HG03064 (cell line): ENCODE measurements at regions not wholly inside any gene's neighbourhood (a gene's known extent, or its start where the extent isn't known, plus 50 kb on each side); places are given as distances from the start of the nearest gene placed in this dataset.
"Not testable (repeated sequence)": the region's sequence is repeated elsewhere in the genome, so short reads cannot be mapped to it uniquely, and the experiment has no call there.

Source experiments
- ATAC-seq: cut with Tn5 transposase; IDR thresholded peaks from one replicate; pipeline ENCODE4 v1.9.1; 2021; ENCODE audit warnings: low read depth; ENCODE audit not compliant: unreplicated experiment

DNA sequence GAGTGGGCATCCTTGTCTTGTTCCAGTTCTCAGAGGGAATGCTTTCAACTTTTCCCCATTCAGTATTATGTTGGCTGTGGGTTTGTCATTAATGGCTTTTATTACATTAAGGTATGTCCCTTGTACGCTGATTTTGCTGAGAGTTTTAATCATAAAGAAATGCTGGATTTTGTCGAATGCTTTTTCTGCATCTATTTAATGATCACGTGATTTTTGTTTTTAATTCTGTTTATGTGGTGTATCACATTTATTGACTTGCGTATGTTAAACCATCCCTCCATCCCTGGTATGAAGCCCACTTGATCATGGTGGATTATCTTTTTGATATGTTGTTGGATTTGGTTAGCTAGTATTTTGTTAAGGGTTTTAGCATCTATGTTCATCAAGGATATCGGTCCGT, 266.9 kb upstream of the DIPK2B start:
- not testable (repeated sequence) for ATAC-seq

DNA sequence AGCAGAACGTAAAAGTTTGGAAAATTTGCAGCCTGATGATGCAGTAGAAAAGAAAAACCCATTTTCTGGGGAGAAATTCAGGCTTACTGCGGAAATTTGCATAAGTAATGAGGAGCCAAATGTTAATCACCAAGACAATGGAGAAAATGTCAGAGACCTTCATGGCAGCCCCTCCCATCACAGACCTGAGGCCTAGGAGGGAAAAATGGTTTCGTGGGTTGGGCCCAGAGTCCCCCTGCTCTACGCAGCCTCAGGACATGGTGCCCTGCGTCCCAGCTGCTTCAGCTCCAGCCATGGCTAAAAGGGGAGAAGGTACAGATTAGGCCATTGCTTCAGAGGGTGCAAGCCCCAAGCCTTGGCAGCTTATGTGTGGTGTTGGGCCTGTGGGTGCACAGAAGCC, 255.1 kb upstream of the DIPK2B start:
- ATAC-seq, result not testable (repeated sequence)

DNA sequence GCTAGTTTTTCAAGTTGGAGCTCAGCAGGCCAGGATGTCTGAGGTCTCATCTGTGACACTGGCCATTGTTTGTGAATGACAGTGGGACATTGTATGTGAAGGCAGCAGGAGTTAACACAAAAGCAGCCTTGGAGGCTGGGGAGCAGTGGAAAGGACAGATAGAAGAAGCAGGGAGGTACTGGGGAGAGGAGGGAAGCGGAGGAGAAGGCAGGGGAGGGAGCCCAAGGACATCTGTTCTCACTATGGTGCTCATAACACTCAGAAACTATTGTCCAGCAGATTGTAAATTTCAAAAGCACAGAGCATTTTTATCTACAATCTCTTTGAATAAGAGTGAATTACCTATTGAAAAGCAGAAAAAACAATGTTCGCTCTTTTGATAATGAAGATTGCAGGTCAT, 253.6 kb upstream of the DIPK2B start:
- ATAC-seq, result no peak

DNA sequence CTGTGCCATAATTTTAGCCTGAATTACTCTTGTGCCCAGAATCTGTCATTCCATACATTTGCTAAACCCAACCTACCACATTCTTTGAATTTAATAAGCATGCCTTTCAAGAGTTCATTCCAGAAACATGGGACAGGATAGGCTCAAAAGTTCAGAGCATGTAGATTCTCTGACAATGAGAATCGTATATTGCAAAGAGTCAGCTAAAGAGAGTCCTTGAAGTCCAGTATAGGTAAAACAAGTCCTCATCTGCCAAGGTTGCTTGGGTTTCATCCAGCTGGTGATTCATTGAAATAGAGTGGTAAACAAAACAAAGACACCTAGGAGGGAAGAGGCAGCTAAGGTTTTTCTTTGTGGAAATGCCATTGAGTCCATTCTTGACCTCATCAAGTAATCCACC, 249.3 kb upstream of the DIPK2B start:
- ATAC-seq, result no peak

DNA sequence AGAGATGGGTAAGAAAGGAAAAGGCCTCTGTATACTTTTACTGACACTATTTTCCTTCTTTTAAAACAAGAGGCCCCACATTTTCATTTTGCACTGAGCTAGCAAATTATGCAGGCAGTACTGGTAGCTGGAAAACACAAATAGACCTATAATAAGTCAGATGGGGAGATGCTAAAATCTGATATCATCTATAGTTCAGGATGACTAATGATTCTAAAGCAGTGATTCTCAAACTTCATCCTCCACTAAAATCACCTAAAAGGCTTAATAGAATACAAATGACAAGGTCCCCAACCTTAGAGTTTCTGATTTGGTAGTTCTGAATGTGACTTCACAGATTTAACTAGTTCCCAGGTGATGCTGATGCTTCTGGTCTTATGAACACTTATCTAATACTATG, 247.3 kb upstream of the DIPK2B start:
- ATAC-seq, result no peak

DNA sequence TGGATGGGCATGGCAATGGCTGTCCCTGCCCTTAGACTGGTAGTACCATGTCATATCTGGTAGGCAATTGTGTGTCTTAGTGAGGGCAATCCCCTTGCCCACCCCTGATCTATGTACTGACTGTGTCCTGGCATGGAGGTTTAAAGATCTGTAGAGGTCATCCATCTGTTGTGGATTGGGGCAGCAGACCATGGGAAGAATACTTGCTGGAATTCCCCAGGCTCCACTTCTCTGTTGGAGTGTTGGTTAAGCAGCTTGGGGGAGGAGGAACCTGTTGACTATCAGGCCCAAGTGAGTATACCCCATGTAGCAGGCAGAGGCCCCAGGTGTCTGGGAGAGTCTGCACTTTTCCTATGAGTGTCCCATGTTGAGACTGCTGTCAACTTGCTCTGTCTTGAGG, 246.7 kb upstream of the DIPK2B start:
- ATAC-seq, result no peak

DNA sequence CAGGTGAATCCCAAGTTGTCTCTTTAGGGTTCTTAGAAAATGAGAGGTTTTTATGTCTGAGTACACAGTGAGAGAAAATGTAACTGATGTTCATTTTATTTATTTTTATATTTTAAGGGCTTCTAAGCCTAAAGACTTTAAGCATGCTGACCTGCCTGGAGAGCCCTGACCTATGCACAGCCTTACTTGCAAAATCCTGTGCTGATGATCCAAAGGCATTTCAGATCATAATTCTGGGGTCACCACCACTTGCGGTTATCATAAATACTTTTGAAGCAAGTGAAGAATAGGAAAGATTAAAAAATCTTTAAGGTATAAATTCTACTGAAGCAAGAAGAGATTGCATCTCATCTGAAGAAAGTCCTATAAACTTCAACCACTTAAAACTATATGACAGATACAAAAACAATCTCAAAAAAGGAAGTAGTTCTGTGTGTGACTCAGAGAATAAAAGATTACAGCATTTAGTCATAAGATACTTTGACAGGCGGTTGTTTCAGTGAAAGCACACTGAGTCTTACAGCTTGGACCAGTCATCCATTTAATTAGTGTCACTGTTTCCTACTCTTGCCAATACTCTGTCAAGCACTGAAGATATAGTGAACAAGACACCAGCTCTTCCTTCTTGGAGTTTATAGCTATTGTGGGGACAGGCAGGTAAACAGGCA, 245.2 kb upstream of the DIPK2B start:
- no peak for ATAC-seq

DNA sequence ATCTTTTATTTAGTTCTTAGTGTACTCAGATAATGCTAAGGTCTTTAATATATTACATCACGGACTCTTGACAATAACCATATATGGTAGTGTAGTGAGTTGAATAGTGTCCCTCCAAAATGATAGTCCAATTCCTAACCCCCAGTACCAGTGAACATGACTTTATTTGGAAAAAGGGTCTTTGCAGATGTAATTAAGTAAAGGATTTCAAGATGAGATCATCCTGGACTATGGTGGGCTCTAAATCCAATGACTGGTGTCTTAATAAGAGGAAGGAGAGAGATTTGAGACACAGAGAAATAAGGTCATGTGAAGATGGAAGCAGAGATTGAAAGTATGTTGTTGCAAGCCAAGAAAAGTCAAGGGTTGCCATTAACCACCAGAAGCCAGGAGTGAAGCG, 236.5 kb upstream of the DIPK2B start:
- ATAC-seq, result no peak

DNA sequence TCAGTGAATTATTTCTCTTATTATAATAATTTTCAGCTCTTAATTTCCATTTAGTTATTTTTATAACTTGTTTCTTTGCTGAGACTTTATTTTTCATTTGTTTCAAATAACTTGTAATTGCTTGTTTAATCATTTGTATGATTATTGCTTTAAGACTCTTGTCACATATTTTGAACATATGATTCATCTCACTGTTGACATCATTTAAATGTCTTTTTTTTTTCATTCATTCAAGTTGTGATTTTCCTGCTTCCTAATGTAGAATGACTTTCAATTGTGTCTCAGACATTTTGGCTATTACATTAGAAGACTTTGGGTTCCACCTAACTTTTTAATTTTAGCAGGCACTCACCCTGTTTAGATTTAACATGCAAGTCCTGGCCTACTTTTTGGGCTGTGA, 234.8 kb upstream of the DIPK2B start:
- no peak for ATAC-seq

DNA sequence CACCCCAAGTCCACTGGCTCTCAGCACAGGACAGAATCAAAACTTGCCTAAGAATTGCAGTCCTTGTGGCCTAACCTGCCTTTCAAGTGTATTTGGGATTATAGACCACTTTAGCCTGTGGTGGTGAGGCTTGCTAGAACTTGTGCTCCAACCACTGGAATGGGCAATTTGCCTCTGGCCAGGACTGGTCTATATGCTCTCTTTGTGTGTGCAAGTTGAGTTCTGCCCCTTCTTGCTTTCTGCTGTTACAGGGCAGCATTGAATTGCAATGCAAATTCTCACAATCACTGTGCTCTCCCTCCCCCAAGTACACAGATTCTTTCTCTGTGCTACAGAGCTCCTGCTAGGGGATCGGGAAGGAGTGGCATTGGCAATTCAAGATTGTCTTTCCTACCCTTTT, 233.6 kb upstream of the DIPK2B start:
- no peak for ATAC-seq

DNA sequence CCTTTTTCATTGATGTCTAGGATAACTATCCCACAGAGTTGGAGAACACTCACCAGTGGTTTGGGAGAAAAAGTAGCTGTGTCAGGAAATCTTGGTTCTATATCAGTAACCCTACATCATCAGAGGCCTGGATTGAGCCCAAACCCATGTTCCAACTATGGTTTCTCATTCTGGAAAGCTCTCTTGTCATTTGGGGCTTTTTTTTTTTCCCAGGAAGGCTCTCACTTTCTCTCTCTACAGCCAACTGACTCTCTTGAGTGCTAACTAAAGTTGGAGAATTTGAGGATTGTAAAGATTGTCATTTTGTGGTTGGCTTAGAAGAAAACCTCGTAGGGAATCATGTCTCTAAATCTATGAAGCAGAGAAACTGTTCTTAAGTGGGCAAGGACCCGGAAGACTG, 228.2 kb upstream of the DIPK2B start:
- no peak for ATAC-seq

DNA sequence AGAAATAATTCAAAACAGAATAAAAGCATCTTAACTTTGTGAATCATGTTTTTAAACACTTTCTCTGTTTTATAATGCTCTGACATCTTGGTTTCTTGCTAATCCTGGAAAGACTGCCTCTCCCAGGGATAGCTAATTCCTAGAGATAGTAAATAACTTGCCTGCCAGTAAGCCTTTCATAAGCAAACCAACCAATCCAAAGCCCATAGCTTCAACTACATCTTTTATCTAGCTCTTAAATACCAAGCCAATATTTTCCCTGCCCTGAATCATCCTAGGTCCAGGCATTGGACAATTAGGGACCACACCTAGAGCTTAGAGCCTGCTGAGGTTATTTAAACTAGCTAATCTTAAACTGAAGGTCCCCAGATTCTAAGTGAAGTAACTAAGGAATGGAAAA, 223.7 kb upstream of the DIPK2B start:
- ATAC-seq, result no peak

DNA sequence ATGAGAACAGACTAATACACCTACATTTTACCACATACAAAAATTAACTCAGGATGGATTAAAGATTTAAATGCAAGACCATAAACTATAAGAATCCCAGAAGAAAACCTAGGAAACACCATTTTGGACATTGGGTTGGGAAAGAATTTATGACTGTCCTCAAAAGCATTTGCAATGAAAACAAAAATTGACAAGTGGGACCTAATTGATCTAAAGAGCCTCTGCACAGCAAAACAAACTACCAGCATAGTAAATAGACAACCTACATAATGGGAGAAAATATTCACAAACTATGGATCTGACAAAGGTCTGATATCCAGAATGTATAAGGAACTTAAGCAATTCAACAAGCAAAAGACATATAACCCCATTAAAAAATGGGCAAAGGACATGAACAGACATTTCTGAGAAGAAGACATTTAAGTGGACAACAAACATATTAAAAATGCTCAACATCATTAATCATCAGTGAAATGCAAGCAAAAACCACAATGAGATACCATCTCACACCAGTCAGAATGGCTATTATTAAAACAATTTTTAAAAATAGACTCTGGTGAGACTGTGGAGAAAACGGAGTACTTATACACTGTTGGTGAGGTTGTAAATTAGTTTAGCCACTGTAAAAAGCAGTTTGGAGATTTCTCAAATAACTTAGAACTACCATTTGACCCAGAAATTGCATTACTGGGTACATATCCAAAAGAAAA, 221.7 kb upstream of the DIPK2B start:
- no peak for ATAC-seq

DNA sequence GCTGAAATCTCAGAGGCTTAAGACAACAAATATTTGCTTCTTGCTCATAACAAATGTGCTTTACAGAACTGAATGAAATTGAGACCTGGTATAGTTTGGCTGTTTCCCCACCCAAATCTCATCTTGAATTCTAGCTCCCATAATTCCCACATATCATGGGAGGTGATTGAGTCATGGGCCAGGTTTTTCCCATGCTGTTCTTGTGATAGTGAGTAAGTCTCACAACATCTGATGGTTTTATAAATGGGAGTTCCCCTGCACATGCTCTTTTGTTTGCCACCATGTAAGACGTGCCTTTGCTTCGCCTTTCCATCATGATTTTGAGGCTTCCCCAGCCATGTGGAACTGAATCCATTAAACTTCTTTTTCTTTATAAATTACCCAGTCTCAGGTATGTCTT, 221.1 kb upstream of the DIPK2B start:
- ATAC-seq, result no peak

DNA sequence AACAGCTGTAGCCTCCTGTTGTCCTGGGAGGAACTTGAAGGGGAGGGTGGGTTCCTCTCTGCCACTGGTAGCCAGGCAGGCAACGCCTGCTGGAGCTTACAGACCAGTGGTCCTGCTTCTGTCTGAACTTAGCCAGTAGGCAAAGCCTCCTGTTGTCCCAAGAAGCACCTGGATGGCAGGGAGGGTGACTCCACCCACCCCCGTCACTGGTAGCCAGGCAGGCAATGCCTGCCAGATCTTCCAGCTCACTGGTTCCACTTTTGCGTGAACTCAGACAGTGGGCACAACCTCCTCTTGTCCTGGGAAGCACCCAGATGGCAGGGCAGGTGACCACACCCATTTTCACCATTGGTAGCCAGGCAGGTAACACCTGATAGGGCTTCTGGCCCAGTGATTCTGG, 203.5 kb upstream of the DIPK2B start:
- ATAC-seq, result no peak

DNA sequence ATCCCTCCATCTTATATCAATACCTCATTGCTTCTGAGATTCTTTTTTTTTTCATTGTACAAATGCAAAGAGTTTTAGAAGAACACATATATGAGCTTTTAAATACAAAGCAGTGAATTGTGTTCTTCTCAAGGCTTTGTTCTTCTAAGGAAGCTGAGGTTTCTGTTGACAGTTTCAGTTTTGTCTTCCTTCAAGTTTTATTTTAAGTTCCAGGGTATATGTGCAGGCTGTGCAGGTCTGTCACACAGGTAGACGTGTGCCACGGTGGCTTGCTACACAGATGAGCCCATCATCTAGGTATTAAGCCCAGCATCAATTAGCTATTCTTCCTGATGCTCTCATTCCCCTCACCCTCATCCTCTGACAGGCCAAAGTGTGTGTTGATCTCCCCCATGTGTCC, 201.2 kb upstream of the DIPK2B start:
- ATAC-seq, result no peak

DNA sequence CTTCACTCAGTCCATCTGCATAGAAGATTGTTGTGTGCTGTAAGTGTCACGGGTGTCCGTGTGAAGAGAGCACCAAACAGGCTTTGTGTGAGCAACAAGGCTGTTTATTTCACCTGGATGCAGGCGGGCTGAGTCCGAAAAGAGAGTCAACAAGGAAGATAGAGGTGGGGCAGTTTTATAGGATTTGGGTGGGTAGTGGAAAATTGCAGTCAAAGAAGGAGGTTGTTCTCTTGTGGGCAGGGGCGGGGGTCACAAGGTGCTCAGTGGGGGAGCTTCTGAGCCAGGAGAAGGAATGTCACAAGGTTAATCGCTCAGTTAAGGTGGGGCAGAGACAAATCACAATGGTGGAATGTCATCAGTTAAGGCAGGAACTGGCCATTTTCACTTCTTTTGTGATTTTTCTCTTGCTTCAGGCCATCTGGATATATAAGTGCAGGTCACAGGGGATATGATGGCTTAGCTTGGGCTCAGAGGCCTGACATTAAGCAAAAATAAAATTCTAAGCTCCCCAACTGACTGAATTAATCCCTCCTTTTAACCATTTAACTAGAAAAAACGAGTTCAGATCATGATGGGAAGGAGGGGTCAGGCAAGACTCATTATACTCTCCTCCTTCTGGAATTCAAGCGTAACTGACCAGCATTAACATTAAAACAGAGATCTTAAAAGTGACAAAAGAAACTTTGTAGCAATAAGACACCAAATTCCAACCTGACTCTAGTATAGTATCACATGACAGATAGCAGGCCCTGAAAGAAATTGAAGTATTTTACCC, 200.5 kb upstream of the DIPK2B start:
- ATAC-seq, result not testable (repeated sequence)

DNA sequence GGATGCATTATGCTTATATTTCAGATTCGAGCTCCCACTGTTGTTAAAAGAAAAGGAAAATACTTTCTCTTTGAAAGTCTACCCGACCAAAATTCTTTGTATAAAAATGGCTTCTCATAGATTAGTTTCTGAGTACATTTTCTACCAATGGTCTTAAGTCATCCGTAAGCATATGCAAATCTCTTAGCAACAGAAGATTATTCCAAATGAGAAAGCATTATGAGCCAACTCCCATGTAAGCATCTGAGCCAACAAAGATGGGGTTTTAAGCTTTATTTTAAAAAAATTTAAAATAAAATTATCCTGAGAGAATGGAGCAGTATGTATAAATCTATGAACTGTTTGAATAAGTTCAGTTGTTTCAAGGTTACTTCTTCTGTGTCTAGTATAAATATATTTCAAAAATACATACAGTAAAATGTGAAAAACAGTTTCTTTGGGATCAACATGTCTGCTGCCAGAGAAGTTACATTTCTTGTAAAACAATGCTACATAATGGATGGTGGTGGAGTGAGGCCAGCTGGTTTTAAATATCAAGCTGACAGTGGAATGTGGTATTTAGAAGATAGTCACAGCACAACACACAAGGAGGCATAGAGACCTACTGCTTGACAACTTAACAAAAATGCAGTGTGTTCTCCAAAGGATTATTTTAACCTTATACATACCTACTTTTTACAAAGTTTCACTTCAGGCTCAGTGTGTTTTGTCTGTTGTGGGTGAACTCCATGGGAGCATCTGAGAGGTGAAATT, 199.5 kb upstream of the DIPK2B start:
- ATAC-seq, result no peak

DNA sequence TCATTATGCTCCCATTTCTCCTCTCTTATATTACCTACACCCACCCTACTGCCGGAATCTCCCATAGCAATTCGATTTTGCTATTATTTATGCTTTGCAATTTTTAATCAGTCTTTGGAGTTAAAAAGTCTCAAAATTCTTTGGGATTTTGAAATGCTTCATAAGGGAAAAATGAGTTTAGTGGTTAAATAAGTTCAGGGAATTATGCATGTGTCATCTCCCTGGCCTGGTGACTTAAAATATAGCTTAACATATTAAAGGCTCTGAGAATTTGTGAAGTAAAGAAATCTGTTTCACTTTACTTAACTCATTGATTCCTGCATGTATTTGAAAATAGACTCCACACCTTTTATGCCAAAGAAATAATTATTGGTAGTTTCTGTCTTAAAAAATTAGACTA, 185.1 kb upstream of the DIPK2B start:
- no peak for ATAC-seq

DNA sequence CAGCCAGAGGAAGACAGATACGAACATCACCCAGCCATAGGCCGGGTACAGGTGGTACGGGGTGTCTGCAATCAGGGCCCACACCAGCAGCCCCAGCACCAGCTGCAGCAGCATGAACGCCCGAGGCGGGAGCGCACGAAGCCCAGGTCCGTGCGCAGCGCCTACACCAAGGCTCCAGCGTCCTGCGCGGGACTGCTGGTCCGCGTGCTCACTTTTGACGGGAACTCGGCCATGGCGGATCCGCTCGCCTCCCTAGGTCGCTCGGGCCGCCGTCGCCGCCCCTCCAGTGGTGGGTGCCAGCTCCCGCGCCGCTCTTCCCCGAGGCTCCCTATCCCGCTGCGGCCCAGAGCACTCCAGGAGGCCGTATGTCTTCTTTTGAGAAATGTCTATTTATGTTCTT, 181.2 kb upstream of the DIPK2B start:
- no peak for ATAC-seq

DNA sequence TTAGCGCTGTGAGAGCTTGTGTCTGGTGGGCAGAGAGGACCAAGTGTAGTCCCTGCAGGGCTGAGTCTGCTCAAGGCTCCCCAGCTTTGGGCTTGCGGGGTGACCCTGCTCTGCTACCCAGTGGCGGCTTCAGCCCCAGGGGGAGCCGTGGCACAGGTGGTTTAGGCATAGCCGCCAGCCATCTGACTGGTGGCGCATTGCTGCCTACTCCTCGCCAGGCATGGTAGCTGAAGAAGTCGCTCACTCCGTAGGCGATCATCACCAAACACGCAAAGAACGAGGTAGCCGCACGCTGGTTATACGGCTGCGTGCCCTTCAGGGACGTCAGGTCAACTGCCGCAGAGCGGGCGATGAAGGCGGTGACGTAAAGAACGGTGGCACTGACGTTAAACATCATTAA, 180.7 kb upstream of the DIPK2B start:
- no peak for ATAC-seq
